H9 (cell line): ENCODE measurements at regions not wholly inside any gene's neighbourhood (a gene's known extent, or its start where the extent isn't known, plus 50 kb on each side); places are given as distances from the start of the nearest gene placed in this dataset.

Experiments
- DNase-seq: peaks from one replicate; pipeline ENCODE4 v3.0.0-alpha.2; 2017
- H2AFZ ChIP-seq: one replicate; pipeline ENCODE4 v1.6.1; 2013; ENCODE audit warnings: mild to moderate bottlenecking, low read length, control low read depth, moderate library complexity
- H2AK5ac ChIP-seq: 2 replicates; pipeline ENCODE4 v1.6.1; 2013; ENCODE audit warnings: low read length, control low read depth, mixed read lengths; ENCODE audit not compliant: insufficient read length
- H2BK120ac ChIP-seq: one replicate; pipeline ENCODE4 v1.6.1; 2013; ENCODE audit warnings: low read depth, mild to moderate bottlenecking, low read length, control low read depth, inconsistent platforms; ENCODE audit not compliant: poor library complexity, severe bottlenecking
- H2BK12ac ChIP-seq: 2 replicates; pipeline ENCODE4 v1.6.1; 2013; ENCODE audit warnings: low read length, control low read depth, mixed read lengths, low read depth; ENCODE audit not compliant: insufficient read length
- H2BK15ac ChIP-seq: 2 replicates; pipeline ENCODE4 v1.6.1; 2013; ENCODE audit warnings: low read depth, low read length, control low read depth
- H2BK20ac ChIP-seq: one replicate; pipeline ENCODE4 v1.6.1; 2013; ENCODE audit warnings: low read depth, mild to moderate bottlenecking, low read length, control low read depth, inconsistent platforms; ENCODE audit not compliant: poor library complexity, severe bottlenecking
- H2BK5ac ChIP-seq: 2 replicates; pipeline ENCODE4 v1.6.1; 2013; ENCODE audit warnings: low read length, control low read depth, mixed read lengths; ENCODE audit not compliant: insufficient read length
- H3K14ac ChIP-seq: 2 replicates; pipeline ENCODE4 v1.6.1; 2013; ENCODE audit warnings: low read length, control low read depth; ENCODE audit not compliant: insufficient read depth
- H3K18ac ChIP-seq: 2 replicates; pipeline ENCODE4 v1.6.1; 2013; ENCODE audit warnings: low read depth, mild to moderate bottlenecking, mixed read lengths, low read length, control low read depth; ENCODE audit not compliant: insufficient read length
- H3K23ac ChIP-seq: 2 replicates; pipeline ENCODE4 v1.6.1; 2013; ENCODE audit warnings: low read length, control low read depth, mixed read lengths, low read depth; ENCODE audit not compliant: insufficient read length
- H3K23me2 ChIP-seq: 2 replicates; pipeline ENCODE4 v1.6.1; 2013; ENCODE audit warnings: low read depth, mild to moderate bottlenecking, mixed read lengths, low read length, control low read depth; ENCODE audit not compliant: insufficient read length, poor library complexity, severe bottlenecking
- H3K27ac ChIP-seq: 2 replicates; pipeline ENCODE4 v1.5.1; 2013; ENCODE audit warnings: low read length, control low read depth, mixed read lengths, low read depth; ENCODE audit not compliant: insufficient read length
- H3K27me3 ChIP-seq: 2 replicates; pipeline ENCODE4 v1.6.1; 2013; ENCODE audit warnings: low read length, control low read depth, inconsistent platforms; ENCODE audit not compliant: insufficient read depth
- H3K4ac ChIP-seq: 2 replicates; pipeline ENCODE4 v1.6.1; 2013; ENCODE audit warnings: low read depth, mild to moderate bottlenecking, control low read depth, inconsistent platforms, low read length, moderate library complexity
- H3K4me1 ChIP-seq: 2 replicates; pipeline ENCODE4 v1.6.1; 2013; ENCODE audit warnings: low read length, control low read depth, inconsistent platforms; ENCODE audit not compliant: insufficient read depth
- H3K4me2 ChIP-seq: 2 replicates; pipeline ENCODE4 v1.6.1; 2013; ENCODE audit warnings: low read length, control low read depth, mixed read lengths; ENCODE audit not compliant: insufficient read length, insufficient read depth
- H3K56ac ChIP-seq: 2 replicates; pipeline ENCODE4 v1.6.1; 2013; ENCODE audit warnings: low read depth, mild to moderate bottlenecking, mixed read lengths, low read length, control low read depth; ENCODE audit not compliant: insufficient read length
- H3K79me1 ChIP-seq: 2 replicates; pipeline ENCODE4 v1.6.1; 2013; ENCODE audit warnings: low read depth, mild to moderate bottlenecking, moderate library complexity, low read length, control low read depth, inconsistent platforms; ENCODE audit not compliant: insufficient read depth, poor library complexity, severe bottlenecking
- H3K79me2 ChIP-seq: 2 replicates; pipeline ENCODE4 v1.6.1; 2013; ENCODE audit warnings: low read length, control low read depth, inconsistent platforms; ENCODE audit not compliant: insufficient read depth
- H3K9ac ChIP-seq: 2 replicates; pipeline ENCODE4 v1.6.1; 2013; ENCODE audit warnings: low read length, control low read depth, mixed read lengths; ENCODE audit not compliant: insufficient read length; ENCODE audit errors: extremely low read depth
- H3K9me3 ChIP-seq: one replicate; pipeline ENCODE4 v1.6.1; 2013; ENCODE audit warnings: low read depth, low read length, inconsistent platforms; ENCODE audit not compliant: control insufficient read depth
- H3T11ph ChIP-seq: one replicate; pipeline ENCODE4 v1.6.1; 2013; ENCODE audit warnings: mild to moderate bottlenecking, low read length, control low read depth, inconsistent platforms
- H4K20me1 ChIP-seq: one replicate; pipeline ENCODE4 v1.6.1; 2013; ENCODE audit not compliant: control insufficient read depth, insufficient read length, insufficient read depth
- H4K5ac ChIP-seq: 2 replicates; pipeline ENCODE4 v1.6.1; 2013; ENCODE audit warnings: low read depth, mild to moderate bottlenecking, mixed read lengths, low read length, control low read depth; ENCODE audit not compliant: insufficient read length
- H4K8ac ChIP-seq: replicated peaks from 2 replicates; pipeline ENCODE4 v1.6.1; 2013; ENCODE audit warnings: low read length, control low read depth, mixed read lengths, low read depth; ENCODE audit not compliant: insufficient read length
- H4K91ac ChIP-seq: 2 replicates; pipeline ENCODE4 v1.6.1; 2013; ENCODE audit warnings: low read depth, mild to moderate bottlenecking, moderate library complexity, mixed read lengths, low read length, control low read depth; ENCODE audit not compliant: insufficient read length
- H3K27ac Mint-ChIP-seq, 3 experiments: 2 replicates in 2 of 3; 3 replicates in 1 of 3; pipeline ENCODE4 v1.8.0; 2020 to 2021; ENCODE audit warnings: mixed read lengths in 3 of 3, mild to moderate bottlenecking in 1 of 3, moderate library complexity in 1 of 3
- H3K27me3 Mint-ChIP-seq: 2 replicates; pipeline ENCODE4 v1.8.0; 2021; ENCODE audit warnings: low read depth, mild to moderate bottlenecking, moderate library complexity, mixed read lengths
- H3K36me3 Mint-ChIP-seq, 3 experiments: 2 replicates in 2 of 3; 3 replicates in 1 of 3; pipeline ENCODE4 v1.8.0; 2020 to 2021; ENCODE audit warnings: low read depth in 3 of 3, mixed read lengths in 3 of 3; ENCODE audit not compliant: insufficient read depth in 1 of 3
- H3K4me1 Mint-ChIP-seq, 2 experiments: 2 replicates each; pipeline ENCODE4 v1.8.0; 2020; ENCODE audit warnings: mixed read lengths in 2 of 2
- H3K4me3 Mint-ChIP-seq, 2 experiments: 2 replicates in 1 of 2; 3 replicates in 1 of 2; pipeline ENCODE4 v1.8.0; 2020 to 2021; ENCODE audit warnings: mild to moderate bottlenecking in 2 of 2, mixed read lengths in 2 of 2, moderate library complexity in 1 of 2
- H3K9me3 Mint-ChIP-seq, 2 experiments: 2 replicates in 1 of 2; 3 replicates in 1 of 2; pipeline ENCODE4 v1.8.0; 2020; ENCODE audit warnings: mild to moderate bottlenecking in 2 of 2, mixed read lengths in 2 of 2, moderate library complexity in 1 of 2
- CTCF ChIP-seq: fragments of 200-600 bp; sonication (generic); conservative IDR thresholded peaks from 3 replicates; pipeline ENCODE4 v1.8.0; 2021; ENCODE audit warnings: antibody characterized with exemption, mild to moderate bottlenecking
- WGBS: extraction: QIAGEN DNeasy Blood & Tissue Kit; methylation state at CpG from one replicate; pipeline ENCODE4 v1.1.7; 2013; ENCODE audit warnings: missing lambda C conversion rate, low lambda C conversion rate, mixed read lengths; ENCODE audit not compliant: insufficient read length; ENCODE audit errors: extremely low coverage; 5-methylcytosine and 5-hydroxymethylcytosine counted together

GRCh38 chr20:46802722-46803121, 91.9 kb upstream of the EYA2 start:
- Histone ChIP-seq H2BK20ac (no peak overlapping the region), H3K4me2 (no peak overlapping the region), H3K4me1 (no peaks in the 10 kb centered on the region; the same call in 1 of the 2 replicates), H2BK12ac (no peak overlapping the region), H2BK120ac (no peak overlapping the region), H4K8ac (no peak overlapping the region), H2AFZ (no peak overlapping the region), H3K23me2 (no peaks in the 10 kb centered on the region), H3K79me1 (no peaks in the 10 kb centered on the region), H2BK15ac (no peak overlapping the region), H3K4ac (no peak overlapping the region), H3K27me3 (no peaks in the 10 kb centered on the region), H3K27ac (no peak overlapping the region), H2AK5ac (no peak overlapping the region), H3K79me2 (no peaks in the 10 kb centered on the region), H3K56ac (no peak overlapping the region), H3K9me3 (no peaks in the 10 kb centered on the region), H3K18ac (no peak overlapping the region), H4K20me1 (no peaks in the 10 kb centered on the region), H2BK5ac (no peak overlapping the region), H3K9ac (no peak overlapping the region), H3T11ph (no peak overlapping the region), H3K23ac (no peak overlapping the region), H3K14ac (no peak overlapping the region), H4K91ac (no peak overlapping the region), H4K5ac (no peak overlapping the region)
- no peak overlapping the region for H3K4me3 Mint-ChIP-seq
- no peak overlapping the region for H3K27ac Mint-ChIP-seq
- H3K36me3 Mint-ChIP-seq, result no peaks in the 10 kb centered on the region
- TF ChIP-seq CTCF, result no peak
- H3K27me3 Mint-ChIP-seq, result peaks cover 3% of the 10 kb centered on the region
- no CpG with 5 or more reads among the region's 5 CpGs for WGBS
- no peak for DNase-seq
- no peaks in the 10 kb centered on the region for H3K9me3 Mint-ChIP-seq
- peaks cover 12 to 21% of the 10 kb centered on the region in 2 experiments for H3K4me1 Mint-ChIP-seq
